GM10266 (cell line): ENCODE measurements at regions not wholly inside any gene's neighbourhood (a gene's known extent, or its start where the extent isn't known, plus 50 kb on each side); places are given as distances from the start of the nearest gene placed in this dataset.
A peak's percentile ranks its signal among the peaks of the same experiment; 100 is the strongest.
"Not testable (repeated sequence)": the region's sequence is repeated elsewhere in the genome, so short reads cannot be mapped to it uniquely, and the experiment has no call there.

Source experiments
- DNase-seq: peaks from one replicate; pipeline ENCODE4 v3.0.0; 2012; ENCODE audit errors: extremely low spot score
- TF ChIP-seq, protein P1 (sequence below): IDR thresholded peaks from 2 replicates; pipeline ENCODE4 v1.5.1; 2012; ENCODE audit warnings: mild to moderate bottlenecking, low read depth; ENCODE audit not compliant: control insufficient read depth, insufficient read depth; ENCODE audit errors: missing control alignments

DNA sequence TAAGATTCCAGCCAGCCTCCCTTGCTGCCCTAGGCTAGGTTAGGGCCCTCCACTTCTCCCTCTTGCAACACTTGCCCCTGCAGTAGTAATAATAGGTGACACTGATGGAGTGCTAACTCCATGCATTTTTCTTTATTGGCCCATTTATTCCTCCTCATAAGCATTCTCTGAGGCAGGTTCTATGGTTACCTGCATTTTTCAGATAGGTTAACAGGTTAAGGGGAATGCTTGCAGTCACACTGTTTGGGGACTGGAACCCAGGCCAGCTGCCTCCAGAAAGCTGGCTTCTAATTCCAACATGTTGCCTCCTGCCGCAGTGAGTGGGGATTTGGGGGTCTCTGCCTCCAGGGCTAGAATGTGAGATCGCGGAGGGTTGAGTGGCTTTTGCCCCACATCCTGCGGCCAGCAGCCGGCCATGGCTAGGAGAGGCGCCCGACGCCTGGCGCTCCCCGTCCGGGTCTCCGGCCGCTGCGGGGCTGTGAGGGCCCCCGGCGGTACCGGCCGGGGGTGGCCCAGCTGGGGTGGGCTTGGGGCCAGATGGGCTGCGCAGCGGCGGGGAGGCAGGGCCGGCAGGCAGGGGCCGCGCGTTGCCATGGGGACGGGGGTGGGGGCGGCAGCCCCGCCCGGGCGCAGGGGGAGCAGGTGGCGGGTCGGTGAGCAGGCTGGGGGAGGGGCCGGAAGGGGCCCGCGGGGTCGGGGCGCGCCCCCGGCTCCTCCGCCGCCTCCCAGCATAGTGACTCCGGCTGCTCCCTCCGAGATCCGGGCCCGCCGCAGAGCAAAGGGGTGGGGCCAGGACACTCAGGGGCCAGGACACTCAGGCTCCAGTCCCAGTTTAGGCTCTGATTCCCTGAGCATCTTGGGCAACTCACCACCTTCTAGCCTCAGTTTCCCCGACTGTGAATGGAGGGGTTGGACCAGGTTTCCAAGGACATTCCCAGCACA is 68.4 kb upstream of the SSBP3 start:
- no peak for DNase-seq
- TF ChIP-seq, protein P1, sequence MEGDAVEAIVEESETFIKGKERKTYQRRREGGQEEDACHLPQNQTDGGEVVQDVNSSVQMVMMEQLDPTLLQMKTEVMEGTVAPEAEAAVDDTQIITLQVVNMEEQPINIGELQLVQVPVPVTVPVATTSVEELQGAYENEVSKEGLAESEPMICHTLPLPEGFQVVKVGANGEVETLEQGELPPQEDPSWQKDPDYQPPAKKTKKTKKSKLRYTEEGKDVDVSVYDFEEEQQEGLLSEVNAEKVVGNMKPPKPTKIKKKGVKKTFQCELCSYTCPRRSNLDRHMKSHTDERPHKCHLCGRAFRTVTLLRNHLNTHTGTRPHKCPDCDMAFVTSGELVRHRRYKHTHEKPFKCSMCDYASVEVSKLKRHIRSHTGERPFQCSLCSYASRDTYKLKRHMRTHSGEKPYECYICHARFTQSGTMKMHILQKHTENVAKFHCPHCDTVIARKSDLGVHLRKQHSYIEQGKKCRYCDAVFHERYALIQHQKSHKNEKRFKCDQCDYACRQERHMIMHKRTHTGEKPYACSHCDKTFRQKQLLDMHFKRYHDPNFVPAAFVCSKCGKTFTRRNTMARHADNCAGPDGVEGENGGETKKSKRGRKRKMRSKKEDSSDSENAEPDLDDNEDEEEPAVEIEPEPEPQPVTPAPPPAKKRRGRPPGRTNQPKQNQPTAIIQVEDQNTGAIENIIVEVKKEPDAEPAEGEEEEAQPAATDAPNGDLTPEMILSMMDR: no peak

DNA sequence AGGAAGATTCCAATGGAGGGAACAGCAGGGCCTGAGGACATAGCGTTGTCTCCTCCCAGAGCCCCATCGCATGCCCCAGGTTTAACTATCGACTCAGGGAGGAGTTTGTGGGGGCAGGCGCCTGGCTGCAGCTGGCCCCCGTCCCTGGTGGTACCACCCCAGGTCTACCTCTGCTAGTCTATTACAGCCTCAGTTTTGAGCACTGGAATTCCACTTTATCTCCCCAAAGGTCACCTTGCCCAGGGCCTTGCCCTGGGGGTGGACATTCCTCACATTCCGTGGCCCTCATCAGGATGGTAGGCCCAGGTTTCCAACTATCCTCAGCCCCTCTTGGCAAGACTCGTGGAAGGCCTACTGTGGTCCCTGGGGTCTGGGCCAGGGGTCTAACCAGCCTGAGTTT is 65.4 kb upstream of the SSBP3 start:
- no peak for DNase-seq
- TF ChIP-seq, protein P1: no peak

DNA sequence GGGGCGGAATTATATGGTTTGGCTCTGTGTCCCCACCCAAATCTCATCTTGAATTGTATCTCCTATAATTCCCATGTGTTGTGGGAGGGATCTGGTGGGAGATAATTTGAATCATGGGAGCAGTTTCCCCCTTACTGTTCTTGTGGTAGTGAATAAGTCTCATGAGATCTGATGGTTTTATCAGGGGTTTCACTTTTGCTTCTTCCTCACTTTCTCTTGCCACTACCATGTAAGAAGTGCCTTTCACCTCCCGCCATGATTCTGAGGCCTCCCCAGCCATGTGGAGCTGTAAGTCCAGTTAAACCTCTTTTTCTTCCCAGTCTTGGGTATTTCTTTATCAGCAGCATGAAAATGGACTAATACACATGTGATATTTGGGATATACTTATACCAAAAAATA is 63.2 kb upstream of the SSBP3 start:
- DNase-seq: not testable (repeated sequence)

DNA sequence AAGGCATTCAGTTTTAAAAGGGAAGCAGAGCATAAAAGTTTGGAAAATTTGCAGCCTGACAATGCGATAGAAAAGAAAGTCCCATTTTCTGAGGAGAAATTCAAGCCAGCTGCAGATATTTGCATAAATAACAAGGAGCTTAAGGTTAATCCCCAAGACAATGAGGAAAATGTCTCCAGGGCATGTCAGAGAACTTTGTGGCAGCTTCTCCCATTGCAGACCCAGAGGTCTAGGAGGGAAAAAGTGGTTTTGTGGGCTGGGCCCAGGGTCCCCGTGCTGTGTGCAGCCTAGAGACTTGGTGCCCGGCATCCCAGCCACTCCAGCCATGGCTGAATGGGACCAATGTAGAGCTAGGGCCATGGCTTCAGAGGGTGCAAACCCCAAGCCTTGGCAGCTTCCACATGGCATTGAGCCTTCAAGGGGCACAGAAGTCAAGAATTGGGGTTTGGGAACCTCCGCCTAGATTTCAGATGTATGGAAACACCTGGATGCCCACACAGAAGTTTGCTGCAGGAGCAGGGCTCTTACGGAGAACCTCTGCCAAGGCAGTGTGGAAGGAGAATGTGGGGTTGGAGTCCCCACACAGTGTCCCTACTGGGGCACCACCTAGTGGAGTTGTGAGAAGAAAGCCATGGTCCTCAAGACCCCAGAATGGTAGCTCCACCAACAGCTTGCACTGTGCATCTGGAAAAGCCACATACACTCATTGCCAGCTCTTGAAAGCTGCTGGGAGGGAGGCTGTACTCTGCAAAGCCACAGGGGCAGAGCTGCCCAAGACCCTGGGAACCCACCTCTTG is 62.3 kb upstream of the SSBP3 start:
- DNase-seq: not testable (repeated sequence)
- TF ChIP-seq, protein P1: peak; percentile 17

DNA sequence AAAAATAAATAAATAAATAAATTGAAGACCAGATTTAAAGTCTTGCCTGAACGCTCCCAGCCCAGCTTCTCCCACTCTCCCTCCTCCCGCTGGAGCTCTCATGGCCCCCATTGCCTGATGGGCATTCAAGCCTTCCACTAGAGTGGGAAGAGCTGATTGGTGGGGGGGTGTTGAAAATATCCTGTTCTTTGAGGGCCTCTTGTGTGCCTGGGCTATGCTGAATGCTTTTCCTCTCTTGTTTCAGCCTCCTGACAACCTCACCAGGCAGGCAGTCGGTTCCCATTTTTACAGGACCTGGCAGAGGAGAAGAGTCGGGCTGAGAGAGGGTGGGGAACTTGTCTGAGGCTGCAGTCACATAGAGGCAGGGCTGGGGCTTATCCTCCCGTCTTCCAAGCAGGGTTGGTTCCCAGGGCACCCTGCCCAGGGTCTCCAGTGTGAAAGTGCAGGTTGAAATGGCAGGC is 59.2 kb upstream of the SSBP3 start:
- DNase-seq: no peak
- TF ChIP-seq, protein P1: no peak

DNA sequence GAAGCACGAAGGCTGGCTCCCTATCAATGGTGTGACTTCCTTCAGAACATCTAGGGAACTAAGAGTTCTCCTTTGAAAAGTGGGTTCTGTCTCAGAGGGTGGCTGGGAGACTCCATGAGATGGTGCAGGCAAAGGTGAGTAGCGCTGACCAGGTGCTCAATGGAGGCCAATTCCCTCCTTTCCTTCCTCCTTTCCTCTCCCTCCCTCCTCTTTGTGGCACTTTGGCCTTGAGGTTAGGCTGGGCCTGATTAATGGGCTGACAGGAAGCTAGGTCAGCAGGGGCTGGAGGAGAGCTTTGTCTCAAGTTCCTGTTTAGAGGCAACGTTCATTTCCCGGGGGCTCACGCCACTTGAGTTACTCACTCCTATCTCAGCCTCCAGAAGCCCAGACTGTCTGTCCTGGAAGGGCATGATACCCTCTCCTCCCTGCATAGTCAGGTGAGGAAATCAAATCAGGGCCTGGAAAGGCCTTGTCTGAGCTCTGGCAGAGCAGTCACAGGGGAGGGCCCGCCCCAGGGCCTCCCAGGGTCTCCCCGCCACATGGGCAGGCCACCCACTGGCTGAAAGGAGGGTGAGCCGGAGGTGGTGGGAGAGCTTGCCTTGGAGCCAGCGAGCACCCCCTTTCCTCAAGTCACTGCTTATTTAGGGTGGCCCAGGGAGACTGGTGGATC is 58.4 kb upstream of the SSBP3 start:
- TF ChIP-seq, protein P1: no peak
- no peak for DNase-seq

DNA sequence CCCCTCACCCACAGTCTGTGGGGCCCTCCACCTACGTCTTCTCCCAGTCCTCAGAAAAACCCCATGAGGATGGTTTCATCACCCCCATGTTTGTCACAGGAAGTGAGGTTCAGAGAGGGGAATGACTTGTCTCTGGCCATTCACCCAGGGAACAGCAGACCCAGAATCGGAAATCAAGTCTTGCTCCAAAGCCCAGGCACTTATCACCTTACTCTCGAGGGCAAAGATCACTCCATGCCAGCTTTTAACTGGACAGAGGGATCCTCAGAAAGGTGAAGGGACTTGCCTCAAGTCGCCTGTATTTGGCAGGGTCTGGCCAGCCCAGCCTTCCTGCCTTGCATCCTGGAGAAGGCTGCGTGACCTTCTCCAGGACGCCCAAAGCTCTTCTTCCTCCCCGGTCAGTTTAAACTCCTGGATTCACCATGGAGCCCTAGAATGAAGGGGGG is 57.9 kb upstream of the SSBP3 start:
- peak; percentile 32 for DNase-seq
- TF ChIP-seq, protein P1: no peak
